ENCODE measurements at regions not wholly inside any gene's neighbourhood (a gene's known extent, or its start where the extent isn't known, plus 50 kb on each side); places are given as distances from the start of the nearest gene placed in this dataset.

GRCh38 chr2:236408786-236409185, 144.6 kb upstream of the ASB18 start:
- TF ChIP-seq CTCF (IDR thresholded peaks at IDR 0.05; ENCODE audit: insufficient read depth, low read length) (no peak), POLR2AphosphoS5 (IDR thresholded peaks at IDR 0.05; ENCODE audit: low read depth) (no peak), REST (IDR thresholded peaks at IDR 0.05; ENCODE audit: insufficient replicate concordance, low read depth) (no peak)

Data from HL-60 (cell line).